ENCODE measurements at regions not wholly inside any gene's neighbourhood (a gene's known extent, or its start where the extent isn't known, plus 50 kb on each side); places are given as distances from the start of the nearest gene placed in this dataset.

DNA sequence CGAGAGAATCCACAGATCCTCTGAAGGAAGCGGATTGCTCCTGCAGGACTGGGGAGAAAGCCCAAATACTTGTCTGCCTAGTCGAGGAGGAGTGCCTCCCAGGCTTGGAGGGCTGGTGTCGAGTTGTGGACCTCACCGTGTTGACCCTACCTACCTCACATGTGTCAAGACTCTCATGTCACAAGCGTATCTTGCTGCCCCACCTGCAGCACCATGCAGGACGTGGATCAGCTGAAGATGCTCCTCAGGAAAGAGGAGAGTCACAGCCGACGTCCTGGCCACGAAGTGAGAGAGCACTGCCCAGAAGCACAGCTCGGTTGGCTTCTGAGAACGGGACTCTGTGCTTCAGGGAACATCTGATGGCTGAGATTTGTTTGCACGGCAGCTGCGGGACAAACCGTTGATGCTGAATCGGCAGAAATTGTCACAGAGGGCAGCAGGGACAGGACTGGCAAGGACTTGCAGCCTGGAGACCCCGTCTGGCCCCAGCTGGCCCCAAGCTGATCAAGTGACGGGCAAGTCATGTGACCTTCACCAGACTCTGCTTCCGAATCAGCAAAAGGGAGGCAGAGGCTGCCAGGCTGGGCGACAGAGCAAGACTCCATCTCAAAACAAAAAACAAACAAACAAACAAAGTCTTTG, 119.1 kb upstream of the ITGA1 start:
- no peak overlapping the region for H3K27ac ChIP-seq
- no peak overlapping the region for H3K4me3 ChIP-seq
- no peak for DNase-seq
- H3K9ac ChIP-seq (ENCODE audit: low read depth in 2 of 2, low read length in 2 of 2), result no peak overlapping the region
- no peaks in the 10 kb centered on the region for H3K4me1 ChIP-seq
- TF ChIP-seq, protein P1, sequence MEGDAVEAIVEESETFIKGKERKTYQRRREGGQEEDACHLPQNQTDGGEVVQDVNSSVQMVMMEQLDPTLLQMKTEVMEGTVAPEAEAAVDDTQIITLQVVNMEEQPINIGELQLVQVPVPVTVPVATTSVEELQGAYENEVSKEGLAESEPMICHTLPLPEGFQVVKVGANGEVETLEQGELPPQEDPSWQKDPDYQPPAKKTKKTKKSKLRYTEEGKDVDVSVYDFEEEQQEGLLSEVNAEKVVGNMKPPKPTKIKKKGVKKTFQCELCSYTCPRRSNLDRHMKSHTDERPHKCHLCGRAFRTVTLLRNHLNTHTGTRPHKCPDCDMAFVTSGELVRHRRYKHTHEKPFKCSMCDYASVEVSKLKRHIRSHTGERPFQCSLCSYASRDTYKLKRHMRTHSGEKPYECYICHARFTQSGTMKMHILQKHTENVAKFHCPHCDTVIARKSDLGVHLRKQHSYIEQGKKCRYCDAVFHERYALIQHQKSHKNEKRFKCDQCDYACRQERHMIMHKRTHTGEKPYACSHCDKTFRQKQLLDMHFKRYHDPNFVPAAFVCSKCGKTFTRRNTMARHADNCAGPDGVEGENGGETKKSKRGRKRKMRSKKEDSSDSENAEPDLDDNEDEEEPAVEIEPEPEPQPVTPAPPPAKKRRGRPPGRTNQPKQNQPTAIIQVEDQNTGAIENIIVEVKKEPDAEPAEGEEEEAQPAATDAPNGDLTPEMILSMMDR (IDR thresholded peaks at IDR 0.05), result no peak
- H3K36me3 ChIP-seq, result no peaks in the 10 kb centered on the region
- intact Hi-C loops (cut with DNase I), result no loop called here
- H3K27me3 ChIP-seq, result no peaks in the 10 kb centered on the region
- no peaks in the 10 kb centered on the region for H3K9me3 ChIP-seq

DNA sequence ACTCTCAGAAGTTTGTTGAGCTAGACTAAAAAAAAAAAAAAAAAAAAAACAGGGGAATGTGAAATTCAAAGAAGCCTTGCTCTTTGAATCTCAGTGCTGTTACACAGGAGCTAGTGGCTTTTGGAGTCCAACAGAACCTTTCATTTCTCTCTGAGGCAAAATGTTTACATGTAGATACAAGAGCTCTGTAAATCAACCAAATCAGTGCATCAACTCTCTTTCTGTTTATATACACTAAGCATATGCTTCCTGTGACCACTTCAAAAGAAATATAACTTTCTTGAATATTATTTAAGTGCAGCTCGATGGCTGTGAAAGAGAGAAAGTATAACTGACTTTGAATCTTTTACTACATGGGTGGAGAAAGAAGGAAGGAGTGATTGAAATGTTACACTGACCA, 115.3 kb upstream of the ITGA1 start:
- H3K9ac ChIP-seq (ENCODE audit: low read depth in 2 of 2, low read length in 2 of 2), result no peak overlapping the region
- H3K4me3 ChIP-seq, result no peak overlapping the region
- no peaks in the 10 kb centered on the region for H3K27me3 ChIP-seq
- TF ChIP-seq, protein P1 (IDR thresholded peaks at IDR 0.05), result no peak
- H3K9me3 ChIP-seq, result no peaks in the 10 kb centered on the region
- H3K36me3 ChIP-seq, result no peaks in the 10 kb centered on the region
- no peak for DNase-seq
- H3K4me1 ChIP-seq, result no peaks in the 10 kb centered on the region
- H3K27ac ChIP-seq, result no peak overlapping the region
- intact Hi-C loops (cut with DNase I), result no loop called here

DNA sequence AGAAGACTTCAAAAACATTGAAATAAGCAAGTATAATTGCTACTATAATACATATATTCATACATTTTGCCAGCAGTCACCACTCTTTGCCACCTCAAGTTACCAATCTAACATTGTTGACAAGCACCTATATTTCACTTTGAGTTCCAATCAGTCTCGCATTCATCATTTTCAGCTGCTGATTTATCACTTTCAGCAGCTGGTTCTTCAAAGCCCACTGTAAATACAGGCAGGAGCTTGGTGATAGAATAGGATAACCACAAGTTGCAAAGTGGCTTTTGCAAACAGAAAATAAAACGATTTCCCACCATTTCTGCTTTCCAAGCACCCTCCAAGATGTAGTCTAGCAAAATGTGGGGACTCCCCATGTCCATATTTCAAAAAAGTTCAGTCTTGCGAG, 114.2 kb upstream of the ITGA1 start:
- no peak overlapping the region for H3K4me3 ChIP-seq
- TF ChIP-seq, protein P1 (IDR thresholded peaks at IDR 0.05), result no peak
- H3K27me3 ChIP-seq, result no peaks in the 10 kb centered on the region
- H3K9me3 ChIP-seq, result no peaks in the 10 kb centered on the region
- intact Hi-C loops (cut with DNase I), result no loop called here
- no peaks in the 10 kb centered on the region for H3K36me3 ChIP-seq
- no peaks in the 10 kb centered on the region for H3K4me1 ChIP-seq
- H3K27ac ChIP-seq, result no peak overlapping the region
- DNase-seq, result no peak
- no peak overlapping the region for H3K9ac ChIP-seq (ENCODE audit: low read depth in 2 of 2, low read length in 2 of 2)

DNA sequence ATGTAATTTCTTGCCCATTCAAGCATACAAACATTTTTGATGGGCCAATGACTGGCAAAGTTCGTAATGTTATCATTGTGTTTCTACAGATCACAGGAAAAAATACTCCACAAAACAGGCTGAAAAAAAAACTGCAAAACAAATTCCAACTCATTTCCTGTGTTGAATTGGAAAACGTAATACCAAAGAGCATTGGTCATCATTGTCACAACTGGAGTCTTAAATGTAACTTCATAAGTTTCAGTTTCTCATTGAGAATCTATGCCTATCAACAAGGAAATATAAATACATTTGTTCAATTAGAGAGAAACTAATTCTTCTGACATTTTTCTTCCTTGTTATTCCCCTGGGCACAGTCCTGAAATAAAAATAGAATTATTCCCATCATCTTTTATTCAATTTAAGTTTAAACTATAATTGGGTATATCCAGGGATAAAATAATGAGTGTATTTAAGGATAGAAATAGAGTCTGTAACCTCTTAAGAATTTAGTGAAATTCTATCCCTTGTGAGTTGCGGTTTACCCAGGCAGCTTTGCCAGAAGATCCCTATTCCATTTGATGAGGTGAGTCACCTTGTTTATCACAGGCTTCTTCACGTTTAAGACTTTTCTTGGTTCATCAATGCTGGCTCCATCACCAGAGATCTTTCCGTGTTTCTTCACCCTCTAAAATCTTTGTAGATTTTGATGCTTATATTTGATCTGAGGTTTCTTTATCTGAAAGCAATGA, 112.7 kb upstream of the ITGA1 start:
- Histone ChIP-seq H3K36me3 (no peaks in the 10 kb centered on the region), H3K27ac (no peak overlapping the region), H3K4me3 (no peak overlapping the region), H3K4me1 (no peaks in the 10 kb centered on the region), H3K27me3 (no peaks in the 10 kb centered on the region), H3K9ac (ENCODE audit: low read depth in 2 of 2, low read length in 2 of 2) (no peak overlapping the region), H3K9me3 (no peaks in the 10 kb centered on the region)
- TF ChIP-seq, protein P1 (IDR thresholded peaks at IDR 0.05), result no peak
- intact Hi-C loops (cut with DNase I), result no loop called here
- DNase-seq, result no peak

DNA sequence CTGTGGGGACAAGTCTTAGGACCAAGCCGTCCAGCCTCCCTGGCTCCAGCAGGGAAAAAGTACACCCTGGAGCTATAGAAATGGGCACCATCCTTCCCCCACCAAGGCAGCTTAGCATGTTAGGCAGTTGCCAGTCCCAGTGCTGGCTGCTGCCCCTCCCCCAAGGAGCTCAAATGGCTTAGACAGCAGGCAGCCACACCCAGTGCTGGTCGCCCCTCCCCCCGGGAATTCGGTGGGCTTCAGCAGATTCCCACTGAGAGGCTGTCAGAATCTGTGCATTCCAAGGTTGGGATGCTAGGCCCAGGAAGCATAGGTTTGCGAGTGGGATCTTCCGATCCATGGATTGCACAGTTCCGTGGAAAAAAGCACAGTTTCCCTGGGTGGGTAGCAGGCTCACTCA, 105.2 kb upstream of the ITGA1 start:
- no peaks in the 10 kb centered on the region for H3K9me3 ChIP-seq
- no peak for DNase-seq
- intact Hi-C loops (cut with DNase I), result no loop called here
- TF ChIP-seq, protein P1 (IDR thresholded peaks at IDR 0.05), result no peak
- no peaks in the 10 kb centered on the region for H3K27me3 ChIP-seq
- H3K27ac ChIP-seq, result no peak overlapping the region
- H3K9ac ChIP-seq (ENCODE audit: low read depth in 2 of 2, low read length in 2 of 2), result no peak overlapping the region
- H3K36me3 ChIP-seq, result no peaks in the 10 kb centered on the region
- no peak overlapping the region for H3K4me3 ChIP-seq
- no peaks in the 10 kb centered on the region for H3K4me1 ChIP-seq

All from colonic mucosa (tissue), 4 donors.